ENCODE measurements at regions not wholly inside any gene's neighbourhood (a gene's known extent, or its start where the extent isn't known, plus 50 kb on each side); places are given as distances from the start of the nearest gene placed in this dataset.

DNA sequence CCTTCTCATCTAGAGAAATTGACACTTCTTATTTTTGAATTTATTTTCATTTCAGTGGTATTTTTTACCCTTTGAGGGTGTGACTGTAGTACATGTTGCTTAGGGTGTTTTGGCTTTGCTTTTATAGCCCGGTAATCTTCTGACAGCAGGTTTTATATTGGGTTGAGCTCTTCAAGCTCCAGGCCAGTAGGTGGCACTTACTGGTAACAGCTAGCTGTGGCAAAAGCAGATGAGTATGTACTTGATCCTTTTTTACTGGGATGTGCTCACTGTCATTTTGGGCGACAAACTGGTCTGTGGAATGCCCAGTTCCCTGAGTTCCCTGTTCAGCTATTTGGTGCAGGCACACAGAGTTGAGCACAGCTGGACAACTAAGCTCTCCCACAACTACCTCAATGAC, 916.2 kb upstream of the B3GALT2 start:
- TF ChIP-seq GATA3 (IDR thresholded peaks at IDR 0.05; ENCODE audit: low read depth, low read length) (no peak), GATA2 (IDR thresholded peaks at IDR 0.05; ENCODE audit: low read depth, low read length) (no peak)

- no peak for TF ChIP-seq GATA3 (IDR thresholded peaks at IDR 0.05; ENCODE audit: low read depth, low read length)
- no peak for TF ChIP-seq GATA2 (IDR thresholded peaks at IDR 0.05; ENCODE audit: low read depth, low read length)
These were observed 898.3 kb upstream of the B3GALT2 start for GRCh38 chr1:194084755-194085154.

DNA sequence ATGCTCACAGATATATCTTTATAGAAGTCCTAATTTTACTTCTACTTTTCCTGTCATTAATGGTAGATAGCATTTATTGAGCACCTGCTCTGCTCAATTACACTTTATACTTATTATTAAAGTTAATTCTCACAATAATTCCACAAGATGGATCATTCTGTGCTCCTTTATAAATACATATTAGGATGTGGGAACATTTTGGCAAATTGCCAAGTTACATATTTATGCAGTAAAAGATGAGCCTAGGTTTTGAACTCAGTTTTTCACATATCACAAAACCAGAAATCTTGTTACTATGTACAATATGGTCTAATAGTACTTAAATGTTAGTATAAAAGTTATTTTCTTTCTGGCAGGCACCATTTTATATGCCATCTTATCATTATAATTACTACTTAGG, 895.0 kb upstream of the B3GALT2 start:
- TF ChIP-seq GATA2 (IDR thresholded peaks at IDR 0.05; ENCODE audit: low read depth, low read length) (no peak), GATA3 (IDR thresholded peaks at IDR 0.05; ENCODE audit: low read depth, low read length) (no peak)

GRCh38 chr1:194080826-194081225, 894.4 kb upstream of the B3GALT2 start:
- no peak for TF ChIP-seq GATA3 (IDR thresholded peaks at IDR 0.05; ENCODE audit: low read depth, low read length)

GRCh38 chr1:194078765-194079164, 892.4 kb upstream of the B3GALT2 start:
- TF ChIP-seq GATA2 (IDR thresholded peaks at IDR 0.05; ENCODE audit: low read depth, low read length) = no peak
- no peak for TF ChIP-seq GATA3 (IDR thresholded peaks at IDR 0.05; ENCODE audit: low read depth, low read length)

- no peak for TF ChIP-seq GATA2 (IDR thresholded peaks at IDR 0.05; ENCODE audit: low read depth, low read length)
- no peak for TF ChIP-seq GATA3 (IDR thresholded peaks at IDR 0.05; ENCODE audit: low read depth, low read length)
These were observed 890.2 kb upstream of the B3GALT2 start for GRCh38 chr1:194076646-194077045.

GRCh38 chr1:194073833-194074232, 887.4 kb upstream of the B3GALT2 start:
- TF ChIP-seq GATA2 (IDR thresholded peaks at IDR 0.05; ENCODE audit: low read depth, low read length) (no peak), GATA3 (IDR thresholded peaks at IDR 0.05; ENCODE audit: low read depth, low read length) (no peak)

DNA sequence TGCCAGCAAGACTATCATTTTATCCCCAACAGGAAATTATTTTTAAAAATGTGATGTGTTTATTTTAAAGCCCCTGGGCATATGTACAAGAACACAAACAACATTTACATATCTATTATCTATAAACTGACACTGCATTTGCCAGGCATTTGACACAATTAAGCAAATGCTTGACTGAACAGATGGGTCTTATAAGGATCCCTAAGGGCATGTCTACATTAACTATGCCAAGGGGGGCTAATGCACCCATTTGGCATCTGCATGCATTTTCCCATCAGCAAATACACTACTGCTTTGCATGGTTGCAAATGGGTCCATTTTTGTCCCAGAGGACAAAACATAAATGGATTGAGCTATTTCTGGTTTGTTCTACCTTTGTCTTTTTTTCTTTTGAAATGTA, 884.8 kb upstream of the B3GALT2 start:
- TF ChIP-seq GATA2 (IDR thresholded peaks at IDR 0.05; ENCODE audit: low read depth, low read length) = no peak
- no peak for TF ChIP-seq GATA3 (IDR thresholded peaks at IDR 0.05; ENCODE audit: low read depth, low read length)

DNA sequence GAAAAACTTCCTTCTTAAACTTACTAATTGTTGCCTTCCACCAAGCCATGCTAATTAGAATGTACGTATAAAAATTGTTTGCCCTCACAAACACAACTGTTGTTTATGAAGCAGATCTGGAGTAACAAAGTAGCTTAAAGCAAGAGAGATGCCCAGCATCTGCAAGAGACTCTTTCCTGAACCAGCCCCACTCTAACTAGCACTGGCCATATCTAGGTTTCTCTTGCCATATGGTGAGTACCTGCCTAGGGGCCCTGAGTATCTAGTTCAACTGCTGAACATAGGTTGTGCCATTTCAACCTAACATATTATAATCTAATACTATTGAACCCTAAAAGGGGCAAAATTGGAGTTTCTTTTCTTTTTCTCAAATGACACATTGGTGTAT, 883.4 kb upstream of the B3GALT2 start:
- TF ChIP-seq GATA3 (IDR thresholded peaks at IDR 0.05; ENCODE audit: low read depth, low read length) (no peak), GATA2 (IDR thresholded peaks at IDR 0.05; ENCODE audit: low read depth, low read length) (no peak)

DNA sequence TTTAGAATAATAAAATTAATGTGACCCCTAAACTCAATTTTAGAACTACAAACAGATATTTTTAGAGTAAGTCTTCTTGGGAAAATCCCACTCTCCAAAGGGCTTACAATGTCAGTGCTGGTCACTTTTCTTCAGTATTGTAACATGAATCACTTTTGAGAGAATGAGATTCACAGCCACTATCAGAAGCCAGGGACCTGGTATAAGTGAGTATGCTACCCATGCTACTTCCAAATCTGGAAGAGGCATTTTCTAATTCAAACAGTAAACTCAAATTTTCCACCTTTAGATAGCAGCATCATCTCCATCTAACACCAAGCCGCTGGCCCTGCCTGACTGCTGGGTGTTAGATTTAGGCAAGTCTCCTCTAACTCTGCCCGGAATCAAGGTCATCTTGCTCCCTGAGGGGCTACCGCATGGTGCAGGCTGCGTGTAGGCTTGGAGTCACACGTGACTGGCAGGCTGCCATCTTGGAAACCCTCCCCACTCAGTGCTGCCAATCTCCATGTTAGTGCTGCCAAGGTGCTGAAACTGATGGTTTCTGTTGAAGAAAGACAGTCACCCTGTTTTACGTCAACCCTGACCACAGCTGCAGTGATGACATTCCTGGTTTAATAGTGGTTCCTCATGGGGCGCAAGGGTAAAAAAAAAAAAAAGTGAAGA, 882.9 kb upstream of the B3GALT2 start:
- TF ChIP-seq GATA3 (IDR thresholded peaks at IDR 0.05; ENCODE audit: low read depth, low read length) = no peak
- TF ChIP-seq GATA2 (IDR thresholded peaks at IDR 0.05; ENCODE audit: low read depth, low read length) = no peak

- TF ChIP-seq GATA3 (IDR thresholded peaks at IDR 0.05; ENCODE audit: low read depth, low read length) (no peak), GATA2 (IDR thresholded peaks at IDR 0.05; ENCODE audit: low read depth, low read length) (no peak)
These were observed 882.2 kb upstream of the B3GALT2 start for GRCh38 chr1:194068446-194069167.

GRCh38 chr1:194067772-194068171, 881.4 kb upstream of the B3GALT2 start:
- TF ChIP-seq GATA2 (IDR thresholded peaks at IDR 0.05; ENCODE audit: low read depth, low read length) = no peak
- no peak for TF ChIP-seq GATA3 (IDR thresholded peaks at IDR 0.05; ENCODE audit: low read depth, low read length)

- TF ChIP-seq GATA2 (IDR thresholded peaks at IDR 0.05; ENCODE audit: low read depth, low read length) (no peak), GATA3 (IDR thresholded peaks at IDR 0.05; ENCODE audit: low read depth, low read length) (no peak)
These were observed 876.5 kb upstream of the B3GALT2 start for GRCh38 chr1:194062962-194063361.

DNA sequence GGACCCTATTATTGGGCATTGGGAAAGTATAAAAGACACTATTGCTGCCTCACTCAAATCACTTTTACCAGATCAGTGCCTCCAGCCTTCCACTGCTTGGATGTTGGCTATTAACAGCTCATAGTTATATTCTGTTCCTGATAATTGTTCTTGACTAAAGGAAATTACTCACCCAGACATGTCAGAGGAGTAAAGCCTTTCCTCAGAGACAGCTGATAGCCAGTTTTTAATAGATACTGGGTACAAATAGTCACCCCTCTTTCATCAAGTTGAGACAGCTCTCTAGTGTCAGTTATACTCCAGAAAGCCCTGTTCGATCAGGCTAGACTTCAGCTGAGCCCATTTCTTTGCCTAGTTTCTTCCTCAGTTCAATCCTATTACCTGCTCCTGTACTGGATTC, 876.1 kb upstream of the B3GALT2 start:
- TF ChIP-seq GATA2 (IDR thresholded peaks at IDR 0.05; ENCODE audit: low read depth, low read length) = no peak
- no peak for TF ChIP-seq GATA3 (IDR thresholded peaks at IDR 0.05; ENCODE audit: low read depth, low read length)

- TF ChIP-seq GATA3 (IDR thresholded peaks at IDR 0.05; ENCODE audit: low read depth, low read length) (no peak), GATA2 (IDR thresholded peaks at IDR 0.05; ENCODE audit: low read depth, low read length) (no peak)
These were observed 874.1 kb upstream of the B3GALT2 start for GRCh38 chr1:194060481-194060880.
